K562 (cell line): ENCODE measurements at regions not wholly inside any gene's neighbourhood (a gene's known extent, or its start where the extent isn't known, plus 50 kb on each side); places are given as distances from the start of the nearest gene placed in this dataset.

Experiments used
- ATAC-seq: fragments of 200-7000 bp; cut with Tn5 transposase; 3 replicates; pipeline ENCODE4 v1.9.1; 2020; ENCODE audit warnings: moderate library complexity
- BruUV-seq: library from RNA; stranded (reverse); fragments of 400-500 nt; replicated peaks from 2 replicates; lab custom pipeline; 2021; lab: Mats Ljungman, UMichigan
- CTCF ChIA-PET: fragments of 300-600 bp; formaldehyde crosslinking; extraction: SDS; loops from one replicate; lab custom pipeline; 2021; ENCODE audit warnings: low intra/inter-chr PET ratio; lab: Yijun Ruan, JAX
- POLR2A ChIA-PET: fragments of 300-600, 350-650 bp; sonication (Branson Sonifier 250); formaldehyde crosslinking; extraction: SDS; loops from one replicate; lab custom pipeline; 2021; ENCODE audit warnings: antibody characterized with exemption, inconsistent platforms; lab: Yijun Ruan, JAX
- DNase-seq, 4 experiments: peaks; one replicate each; pipeline versions ENCODE4 v3.0.0 to v3.0.0-alpha.2; 2011 to 2018; ENCODE audit warnings: low spot score in 3 of 4, mixed read lengths in 3 of 4; ENCODE audit errors: extremely low read depth in 1 of 4
- FAIRE-seq: peaks from 2 replicates; lab custom pipeline; 2011; peaks lifted over from hg19 to GRCh38; lab: Jason Lieb, UNC
- H2AFZ ChIP-seq: 2 replicates; pipeline ENCODE4 v1.6.0; 2011; ENCODE audit warnings: low read depth, low read length, control low read depth, inconsistent platforms
- H3K27ac ChIP-seq: fragments of 200-600 bp; 3 replicates; pipeline ENCODE4 v1.8.0; 2011; ENCODE audit warnings: low read depth, mild to moderate bottlenecking, control low read depth, inconsistent platforms, low read length, moderate library complexity, mixed read lengths; ENCODE audit errors: extremely low read depth
- H3K27me3 ChIP-seq, 2 experiments: fragments of 300-600 bp in 1 of 2; 2 replicates in 1 of 2; 3 replicates in 1 of 2; pipeline versions ENCODE4 v1.6.0 to v1.8.0; 2011; ENCODE audit warnings: inconsistent platforms in 2 of 2, low read length in 2 of 2, mild to moderate bottlenecking in 1 of 2, mixed read lengths in 1 of 2, moderate library complexity in 1 of 2; ENCODE audit not compliant: control insufficient read depth in 2 of 2, insufficient read depth in 2 of 2
- H3K36me3 ChIP-seq: fragments of 300-600 bp; 3 replicates; pipeline ENCODE4 v1.8.0; 2011; ENCODE audit warnings: mild to moderate bottlenecking, low read length, inconsistent platforms; ENCODE audit not compliant: control insufficient read depth, insufficient read depth
- H3K4me1 ChIP-seq, 2 experiments: fragments of 200-600 bp in 1 of 2; replicated peaks in 1 of 2; 2 replicates in 1 of 2; 3 replicates in 1 of 2; pipeline versions ENCODE4 v1.5.1 to v1.8.0; 2011; ENCODE audit warnings: inconsistent platforms in 2 of 2, low read length in 2 of 2, mild to moderate bottlenecking in 1 of 2, mixed read lengths in 1 of 2, moderate library complexity in 1 of 2; ENCODE audit not compliant: control insufficient read depth in 2 of 2, insufficient read depth in 2 of 2
- H3K4me2 ChIP-seq: 2 replicates; pipeline ENCODE4 v1.6.1; 2011; ENCODE audit warnings: low read length, control low read depth, inconsistent platforms, mixed read lengths; ENCODE audit not compliant: insufficient read depth
- H3K4me3 ChIP-seq: fragments of 200-600 bp; sonication (generic), shearing (Covaris generic); 2 replicates; pipeline ENCODE4 v1.5.1; 2016; ENCODE audit warnings: control low read depth, inconsistent platforms
- H3K79me2 ChIP-seq: fragments of 200-600 bp; 3 replicates; pipeline ENCODE4 v1.8.0; 2011; ENCODE audit warnings: low read length, inconsistent platforms; ENCODE audit not compliant: control insufficient read depth, insufficient read depth
- H3K9ac ChIP-seq, 2 experiments: 2 replicates each; pipeline versions ENCODE4 v1.6.0 to v1.6.1; 2011; ENCODE audit warnings: low read depth in 2 of 2, low read length in 2 of 2, control low read depth in 1 of 2, inconsistent platforms in 1 of 2, mild to moderate bottlenecking in 1 of 2, mixed read lengths in 1 of 2; ENCODE audit not compliant: insufficient read depth in 1 of 2
- H3K9me1 ChIP-seq: one replicate; pipeline ENCODE4 v1.6.0; 2011; ENCODE audit warnings: inconsistent platforms, mild to moderate bottlenecking, low read length, moderate library complexity; ENCODE audit not compliant: control insufficient read depth, insufficient read depth
- H3K9me3 ChIP-seq: replicated peaks from 2 replicates; pipeline ENCODE4 v1.5.1; 2011; ENCODE audit warnings: low read depth, low read length, inconsistent platforms; ENCODE audit not compliant: control insufficient read depth, insufficient read depth
- H4K20me1 ChIP-seq: replicated peaks from 2 replicates; pipeline ENCODE4 v1.6.1; 2011; ENCODE audit warnings: low read length, inconsistent platforms, mixed read lengths; ENCODE audit not compliant: control insufficient read depth, insufficient read depth
- CCAR2 ChIP-seq: fragments of 200-400 bp; formaldehyde crosslinking; IDR thresholded peaks from 2 replicates; pipeline ENCODE4 v1.6.1; 2017; ENCODE audit warnings: mild to moderate bottlenecking, low read depth, low read length
- ETV1 ChIP-seq: fragments of 450-650 bp; conservative IDR thresholded peaks from 2 replicates; pipeline ENCODE4 v1.6.1; 2016; ENCODE audit warnings: missing genetic modification characterization, control low read depth, low read depth, missing compliant biosample characterization
- KDM5B ChIP-seq: fragments of 200-600 bp; sonication (generic); IDR thresholded peaks from 2 replicates; pipeline ENCODE4 v1.6.1; 2012; ENCODE audit warnings: low read depth, mild to moderate bottlenecking, moderate library complexity, low read length, control low read depth, inconsistent platforms; ENCODE audit not compliant: insufficient replicate concordance
- MAFK ChIP-seq: IDR thresholded peaks from 2 replicates; pipeline ENCODE4 v1.6.1; 2011; ENCODE audit warnings: low read length, improper control_type of control experiment
- NRF1 ChIP-seq, 2 experiments: fragments of 450-650 bp; IDR thresholded peaks in 1 of 2; conservative IDR thresholded peaks in 1 of 2; 2 replicates each; pipeline ENCODE4 v1.6.1; 2014; ENCODE audit warnings: mild to moderate bottlenecking in 2 of 2
- PHF20 ChIP-seq: fragments of 450-650 bp; IDR thresholded peaks from 2 replicates; pipeline ENCODE4 v1.6.1; 2018; ENCODE audit not compliant: partially characterized antibody
- POLR2H ChIP-seq: IDR thresholded peaks from 2 replicates; pipeline ENCODE4 v1.6.1; 2016; ENCODE audit warnings: missing genetic modification characterization, low read depth, mild to moderate bottlenecking, control low read depth, missing compliant biosample characterization, moderate library complexity
- SREBF1 ChIP-seq: fragments of 150-350 bp; IDR thresholded peaks from 2 replicates; pipeline ENCODE4 v1.6.1; 2014; ENCODE audit warnings: antibody characterized with exemption, low read depth, low read length, borderline replicate concordance
- USF1 ChIP-seq: sonication (generic); formaldehyde crosslinking; IDR thresholded peaks from 2 replicates; pipeline ENCODE4 v1.9.0; 2022; ENCODE audit warnings: mild to moderate bottlenecking, missing genetic modification reagents
- ZBTB11 ChIP-seq, 3 experiments: fragments of 200-800 bp in 1 of 3; fragments of 250-450 bp in 1 of 3; fragments of 450-650 bp in 1 of 3; sonication (Bioruptor Pico) in 1 of 3; sonication (Bioruptor generic) in 1 of 3; formaldehyde crosslinking in 1 of 3; IDR thresholded peaks; 2 replicates each; pipeline versions ENCODE4 v1.6.1 to v1.8.0; 2016 to 2022; ENCODE audit warnings: mild to moderate bottlenecking in 2 of 3, missing genetic modification characterization in 2 of 3, missing compliant biosample characterization in 1 of 3, moderate library complexity in 1 of 3
- ZNF197 ChIP-seq: fragments of 200-800 bp; sonication (Bioruptor generic); IDR thresholded peaks from 2 replicates; pipeline ENCODE4 v1.6.1; 2016; ENCODE audit warnings: low read depth, missing genetic modification characterization, missing compliant biosample characterization
- WGBS: fragments of 100-300 bp; shearing (Covaris generic); methylation state at CpG from one replicate; pipeline ENCODE4 v1.1.6; 2016; ENCODE audit warnings: low coverage, mixed read lengths; ENCODE audit not compliant: insufficient coverage; ENCODE audit errors: missing lambda C conversion rate; 5-methylcytosine and 5-hydroxymethylcytosine counted together
- in situ Hi-C: fragments of 300-500 bp; cut with MboI; formaldehyde crosslinking; loops from 4 replicates; pipeline ENCODE4 v1.15.0; 2018; ENCODE audit warnings: inconsistent platforms, mixed read lengths
- intact Hi-C: fragments of 100-400 bp; cut with micrococcal nuclease; formaldehyde crosslinking; loops from 2 replicates; pipeline ENCODE4 v1.14.2; 2022
- TF ChIP-seq, protein P1 (sequence below): fragments of 150-350 bp; IDR thresholded peaks from 2 replicates; pipeline ENCODE4 v1.6.1; 2014; ENCODE audit warnings: low read depth, mild to moderate bottlenecking, low read length, borderline replicate concordance
- TF ChIP-seq, protein P2 (sequence below): fragments of 450-650 bp; IDR thresholded peaks from 2 replicates; pipeline ENCODE4 v1.6.1; 2016; ENCODE audit warnings: borderline replicate concordance

DNA sequence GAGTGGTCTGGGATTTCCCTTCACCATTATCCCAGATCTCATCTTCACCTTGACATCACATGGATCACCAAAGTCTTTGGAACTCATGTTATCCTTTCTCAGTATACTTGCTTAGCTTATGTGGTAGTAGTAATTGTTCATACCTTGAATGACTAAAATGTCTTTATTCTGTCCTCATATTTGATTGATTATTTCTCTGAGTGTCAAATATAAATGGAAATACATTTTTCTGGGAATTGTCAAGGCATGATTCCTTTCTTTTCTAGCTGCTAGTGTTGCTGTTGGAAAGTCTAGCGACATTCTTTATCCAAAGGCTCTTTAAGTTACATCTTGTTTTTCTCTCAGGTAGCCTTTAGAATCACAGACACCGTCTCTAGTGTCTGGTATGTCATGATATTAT is 334.4 kb downstream of the CMPK2 start:
- in situ Hi-C loops (no loop called here), intact Hi-C loops (no loop called here)
- no peaks in the 10 kb centered on the region for H3K9me1 ChIP-seq
- ChIA-PET CTCF (no interaction called here), POLR2A (no interaction called here)
- BruUV-seq = no TSS peak
- no peak for ATAC-seq
- no peak overlapping the region for H2AFZ ChIP-seq
- no peak for FAIRE-seq
- no peak overlapping the region for H3K4me2 ChIP-seq
- H3K79me2 ChIP-seq = no peaks in the 10 kb centered on the region
- no peaks in the 10 kb centered on the region for H3K4me1 ChIP-seq
- H3K36me3 ChIP-seq = no peaks in the 10 kb centered on the region
- 5% methylated on average over 2 of the region's 2 CpGs for WGBS
- H3K9ac ChIP-seq = no peak overlapping the region
- no peaks in the 10 kb centered on the region for H3K27me3 ChIP-seq
- no peak for DNase-seq
- no peaks in the 10 kb centered on the region for H4K20me1 ChIP-seq
- H3K27ac ChIP-seq = no peak overlapping the region
- no peak overlapping the region for H3K4me3 ChIP-seq
- H3K9me3 ChIP-seq = no peaks in the 10 kb centered on the region
- TF ChIP-seq ETV1 (tag) (no peak), MAFK (no peak), SREBF1 (no peak), PHF20 (no peak), ZNF197 (CRISPR knock-in tag) (no peak), CCAR2 (no peak), NRF1 (conservative IDR thresholded peaks at IDR 0.05 in 1 of 2, IDR thresholded peaks at IDR 0.05 in 1 of 2) (no peak), KDM5B (no peak), USF1 (CRISPR knock-in tag) (no peak), ZBTB11 (CRISPR knock-in tag; IDR thresholded peaks at IDR 0.05) (no peak), POLR2H (tag) (no peak)
- TF ChIP-seq, protein P1, sequence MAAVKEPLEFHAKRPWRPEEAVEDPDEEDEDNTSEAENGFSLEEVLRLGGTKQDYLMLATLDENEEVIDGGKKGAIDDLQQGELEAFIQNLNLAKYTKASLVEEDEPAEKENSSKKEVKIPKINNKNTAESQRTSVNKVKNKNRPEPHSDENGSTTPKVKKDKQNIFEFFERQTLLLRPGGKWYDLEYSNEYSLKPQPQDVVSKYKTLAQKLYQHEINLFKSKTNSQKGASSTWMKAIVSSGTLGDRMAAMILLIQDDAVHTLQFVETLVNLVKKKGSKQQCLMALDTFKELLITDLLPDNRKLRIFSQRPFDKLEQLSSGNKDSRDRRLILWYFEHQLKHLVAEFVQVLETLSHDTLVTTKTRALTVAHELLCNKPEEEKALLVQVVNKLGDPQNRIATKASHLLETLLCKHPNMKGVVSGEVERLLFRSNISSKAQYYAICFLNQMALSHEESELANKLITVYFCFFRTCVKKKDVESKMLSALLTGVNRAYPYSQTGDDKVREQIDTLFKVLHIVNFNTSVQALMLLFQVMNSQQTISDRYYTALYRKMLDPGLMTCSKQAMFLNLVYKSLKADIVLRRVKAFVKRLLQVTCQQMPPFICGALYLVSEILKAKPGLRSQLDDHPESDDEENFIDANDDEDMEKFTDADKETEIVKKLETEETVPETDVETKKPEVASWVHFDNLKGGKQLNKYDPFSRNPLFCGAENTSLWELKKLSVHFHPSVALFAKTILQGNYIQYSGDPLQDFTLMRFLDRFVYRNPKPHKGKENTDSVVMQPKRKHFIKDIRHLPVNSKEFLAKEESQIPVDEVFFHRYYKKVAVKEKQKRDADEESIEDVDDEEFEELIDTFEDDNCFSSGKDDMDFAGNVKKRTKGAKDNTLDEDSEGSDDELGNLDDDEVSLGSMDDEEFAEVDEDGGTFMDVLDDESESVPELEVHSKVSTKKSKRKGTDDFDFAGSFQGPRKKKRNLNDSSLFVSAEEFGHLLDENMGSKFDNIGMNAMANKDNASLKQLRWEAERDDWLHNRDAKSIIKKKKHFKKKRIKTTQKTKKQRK = no peak
- TF ChIP-seq, protein P2, sequence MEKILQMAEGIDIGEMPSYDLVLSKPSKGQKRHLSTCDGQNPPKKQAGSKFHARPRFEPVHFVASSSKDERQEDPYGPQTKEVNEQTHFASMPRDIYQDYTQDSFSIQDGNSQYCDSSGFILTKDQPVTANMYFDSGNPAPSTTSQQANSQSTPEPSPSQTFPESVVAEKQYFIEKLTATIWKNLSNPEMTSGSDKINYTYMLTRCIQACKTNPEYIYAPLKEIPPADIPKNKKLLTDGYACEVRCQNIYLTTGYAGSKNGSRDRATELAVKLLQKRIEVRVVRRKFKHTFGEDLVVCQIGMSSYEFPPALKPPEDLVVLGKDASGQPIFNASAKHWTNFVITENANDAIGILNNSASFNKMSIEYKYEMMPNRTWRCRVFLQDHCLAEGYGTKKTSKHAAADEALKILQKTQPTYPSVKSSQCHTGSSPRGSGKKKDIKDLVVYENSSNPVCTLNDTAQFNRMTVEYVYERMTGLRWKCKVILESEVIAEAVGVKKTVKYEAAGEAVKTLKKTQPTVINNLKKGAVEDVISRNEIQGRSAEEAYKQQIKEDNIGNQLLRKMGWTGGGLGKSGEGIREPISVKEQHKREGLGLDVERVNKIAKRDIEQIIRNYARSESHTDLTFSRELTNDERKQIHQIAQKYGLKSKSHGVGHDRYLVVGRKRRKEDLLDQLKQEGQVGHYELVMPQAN = no peak
